ENCODE measurements at regions not wholly inside any gene's neighbourhood (a gene's known extent, or its start where the extent isn't known, plus 50 kb on each side); places are given as distances from the start of the nearest gene placed in this dataset.

DNA sequence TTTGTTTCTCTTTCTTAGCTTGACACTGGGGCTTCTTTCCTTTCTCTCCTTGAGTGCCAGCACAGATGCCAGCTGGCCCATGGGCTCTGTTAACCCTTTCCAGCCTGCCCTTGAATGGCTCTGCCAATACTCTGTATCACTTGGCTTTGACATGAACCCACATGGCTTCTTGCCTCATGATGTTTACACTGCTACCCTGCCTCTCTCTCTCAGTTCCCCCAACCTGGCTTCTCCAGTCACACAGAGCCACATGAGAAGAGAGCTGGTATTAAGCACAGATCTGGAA is 262.4 kb downstream of the OMA1 start:
- H3K27me3 ChIP-seq (ENCODE audit: control insufficient read depth in 2 of 2, insufficient read depth in 2 of 2, low read length in 2 of 2), result no peaks in the 10 kb centered on the region
- no peak overlapping the region for H2AFZ ChIP-seq (ENCODE audit: low read depth, low read length)
- no peak overlapping the region for H3K9ac ChIP-seq (ENCODE audit: insufficient read depth in 1 of 2, low read depth in 2 of 2, low read length in 2 of 2)
- in situ Hi-C loops (cut with MboI), result no loop called here
- H3K4me1 ChIP-seq (replicated peaks in 1 of 2; ENCODE audit: control insufficient read depth in 2 of 2, insufficient read depth in 2 of 2, low read length in 2 of 2), result no peaks in the 10 kb centered on the region
- no peak overlapping the region for H3K27ac ChIP-seq (ENCODE audit: extremely low read depth, low read depth, low read length)
- H3K4me3 ChIP-seq, result no peak overlapping the region
- intact Hi-C loops (cut with micrococcal nuclease), result no loop called here
- H4K20me1 ChIP-seq (replicated peaks; ENCODE audit: control insufficient read depth, insufficient read depth, low read length), result no peaks in the 10 kb centered on the region
- ChIA-PET CTCF (ENCODE audit: low intra/inter-chr PET ratio) (no interaction called here), POLR2A (no interaction called here)
- ATAC-seq, result no peak
- H3K9me3 ChIP-seq (replicated peaks; ENCODE audit: control insufficient read depth, insufficient read depth, low read depth, low read length), result no peaks in the 10 kb centered on the region
- FAIRE-seq, result no peak
- TF ChIP-seq ZNF584 (CRISPR knock-in tag; IDR thresholded peaks at IDR 0.05; ENCODE audit: low read depth), result no peak
- no peak for TF ChIP-seq ZNF384 (IDR thresholded peaks at IDR 0.05; ENCODE audit: low read depth, low read length)
- TF ChIP-seq CBFA2T3 (IDR thresholded peaks at IDR 0.05), result no peak
- no peak for TF ChIP-seq MCM3 (IDR thresholded peaks at IDR 0.05)
- TF ChIP-seq ESRRA (IDR thresholded peaks at IDR 0.05; ENCODE audit: borderline replicate concordance, low read depth), result no peak
- no peaks in the 10 kb centered on the region for H3K36me3 ChIP-seq (ENCODE audit: control insufficient read depth, insufficient read depth, low read length)
- no TSS peak for BruUV-seq (replicated peaks)
- H3K4me2 ChIP-seq (ENCODE audit: insufficient read depth, low read length), result no peak overlapping the region
- H3K9me1 ChIP-seq (ENCODE audit: control insufficient read depth, insufficient read depth, low read length), result no peaks in the 10 kb centered on the region
- H3K79me2 ChIP-seq (ENCODE audit: control insufficient read depth, insufficient read depth, low read length), result no peaks in the 10 kb centered on the region
- no peak for DNase-seq (ENCODE audit: extremely low read depth in 1 of 4, low spot score in 3 of 4)

DNA sequence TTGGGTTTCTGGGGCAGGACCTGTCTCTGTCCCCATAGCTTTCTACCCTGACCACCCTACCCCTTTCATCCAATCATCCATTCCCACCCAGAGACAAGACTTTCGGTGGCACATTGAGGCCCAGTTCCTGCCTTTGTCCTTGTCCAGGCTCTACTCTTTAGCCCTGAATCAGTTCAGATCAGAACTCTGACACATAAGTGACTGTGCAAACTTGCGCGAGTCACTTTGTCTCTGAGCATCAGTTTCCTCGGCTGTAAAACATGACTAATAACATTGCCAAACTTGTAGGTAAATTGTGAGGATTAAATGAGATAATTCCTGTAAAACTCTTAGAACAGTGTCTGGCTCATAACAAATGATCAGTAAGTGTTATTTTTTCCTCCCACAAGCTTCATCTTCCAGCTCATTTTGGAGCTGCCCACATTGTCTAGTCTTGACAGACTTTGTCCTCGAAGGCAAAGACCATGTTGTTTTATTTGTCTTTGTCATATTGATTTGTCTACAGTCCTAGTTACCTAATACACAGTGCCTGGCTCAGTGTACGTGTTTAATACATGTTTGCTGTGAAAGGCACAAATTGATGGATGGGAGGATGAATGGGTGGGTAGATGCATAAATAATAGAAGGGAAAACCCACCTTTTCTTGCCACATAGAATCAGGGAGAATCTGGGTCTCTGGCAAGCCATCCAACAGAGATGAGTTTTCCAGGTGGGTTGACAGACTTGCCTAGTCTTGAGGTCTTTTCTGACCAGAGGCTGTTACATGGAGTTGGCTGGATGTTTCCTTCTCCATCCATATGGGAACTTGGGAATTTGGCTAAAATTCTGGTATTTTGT is 262.9 kb downstream of the OMA1 start:
- Histone ChIP-seq H3K27me3 (ENCODE audit: control insufficient read depth in 2 of 2, insufficient read depth in 2 of 2, low read length in 2 of 2) (no peaks in the 10 kb centered on the region), H2AFZ (ENCODE audit: low read depth, low read length) (no peak overlapping the region), H3K36me3 (ENCODE audit: control insufficient read depth, insufficient read depth, low read length) (no peaks in the 10 kb centered on the region), H3K4me3 (no peak overlapping the region), H3K9ac (ENCODE audit: insufficient read depth in 1 of 2, low read depth in 2 of 2, low read length in 2 of 2) (no peak overlapping the region), H3K4me1 (replicated peaks in 1 of 2; ENCODE audit: control insufficient read depth in 2 of 2, insufficient read depth in 2 of 2, low read length in 2 of 2) (no peaks in the 10 kb centered on the region), H4K20me1 (replicated peaks; ENCODE audit: control insufficient read depth, insufficient read depth, low read length) (no peaks in the 10 kb centered on the region), H3K27ac (ENCODE audit: extremely low read depth, low read depth, low read length) (no peak overlapping the region), H3K79me2 (ENCODE audit: control insufficient read depth, insufficient read depth, low read length) (no peaks in the 10 kb centered on the region), H3K9me3 (replicated peaks; ENCODE audit: control insufficient read depth, insufficient read depth, low read depth, low read length) (no peaks in the 10 kb centered on the region), H3K4me2 (ENCODE audit: insufficient read depth, low read length) (no peak overlapping the region), H3K9me1 (ENCODE audit: control insufficient read depth, insufficient read depth, low read length) (no peaks in the 10 kb centered on the region)
- ATAC-seq (no peak), FAIRE-seq (no peak), DNase-seq (ENCODE audit: extremely low read depth in 1 of 4, low spot score in 3 of 4) (no peak)
- POLR2A ChIA-PET, result no interaction called here
- TF ChIP-seq SRSF1 (IDR thresholded peaks at IDR 0.05; ENCODE audit: low read depth, low read length) (no peak), ZNF24 (IDR thresholded peaks at IDR 0.05) (no peak), FOXA3 (CRISPR knock-in tag; conservative IDR thresholded peaks at IDR 0.05 in 1 of 2, IDR thresholded peaks at IDR 0.05 in 1 of 2) (no peak), ZNF197 (CRISPR knock-in tag; IDR thresholded peaks at IDR 0.05; ENCODE audit: low read depth) (no peak)
- BruUV-seq (replicated peaks), result no TSS peak
- WGBS (ENCODE audit: insufficient coverage, low coverage, missing lambda C conversion rate), result 5% methylated on average over 5 of the region's 6 CpGs
- CTCF ChIA-PET (ENCODE audit: low intra/inter-chr PET ratio), result no interaction called here
- intact Hi-C loops (cut with micrococcal nuclease) (no loop called here), in situ Hi-C loops (cut with MboI) (no loop called here)

Data from K562 (cell line).